ENCODE measurements at regions not wholly inside any gene's neighbourhood (a gene's known extent, or its start where the extent isn't known, plus 50 kb on each side); places are given as distances from the start of the nearest gene placed in this dataset.

GRCh38 chr5:33297760-33298216 is 143.0 kb upstream of the TARS1 start (continued):
- TF ChIP-seq CTCF (IDR thresholded peaks at IDR 0.05): peak; percentile 57
- TF ChIP-seq FOXM1 (IDR thresholded peaks at IDR 0.05; ENCODE audit: low read depth): no peak
- no peak for TF ChIP-seq MAX (IDR thresholded peaks at IDR 0.05; ENCODE audit: low read depth)
- TF ChIP-seq GATA2 (CRISPR knock-in tag; IDR thresholded peaks at IDR 0.05): no peak
- no peak for TF ChIP-seq NFIC (IDR thresholded peaks at IDR 0.05; ENCODE audit: borderline replicate concordance)
- no peak for TF ChIP-seq EZH2phosphoT487 (IDR thresholded peaks at IDR 0.05; ENCODE audit: borderline replicate concordance, low read depth)

GRCh38 chr5:33299621-33300208 is 141.1 kb upstream of the TARS1 start:
- Histone ChIP-seq H3K9ac (peak overlapping the region; percentile 68), H4K20me1 (ENCODE audit: insufficient read depth) (no peaks in the 10 kb centered on the region), H3F3A (replicated peaks; ENCODE audit: insufficient read depth) (peaks cover 24% of the 10 kb centered on the region), H3K4me2 (peak overlapping the region; percentile 38), H3K4me3 (ENCODE audit: low read depth in 2 of 2, low read length in 1 of 2) (peak overlapping the region in 1 of 2 experiments; percentile 35; a peak in 2 of 4 replicates), H3K27me3 (ENCODE audit: insufficient read depth) (no peaks in the 10 kb centered on the region), H3K27ac (ENCODE audit: low read depth in 2 of 2, low read length in 1 of 2) (peak overlapping the region; percentile 76 to 93; a peak in 3 of 4 replicates), H3K36me3 (replicated peaks in 1 of 2; ENCODE audit: control insufficient read depth in 1 of 2, insufficient read depth in 2 of 2, low read length in 1 of 2) (no peaks in the 10 kb centered on the region), H3K9me3 (no peaks in the 10 kb centered on the region), H3K4me1 (ENCODE audit: control insufficient read depth in 1 of 2, insufficient read depth in 2 of 2, low read depth in 1 of 2, low read length in 1 of 2) (peaks cover 0 to 17% of the 10 kb centered on the region in 2 experiments; a peak in 2 of 4 replicates), H3K79me2 (ENCODE audit: insufficient read depth) (no peaks in the 10 kb centered on the region), H3K9me2 (no peaks in the 10 kb centered on the region), H2AFZ (ENCODE audit: low read depth) (peak overlapping the region; percentile 80)
- ChIA-PET CTCF (interaction anchor here (0.7 to 1.2 kb wide), 4 partner anchors 9 to 810 kb away, joined by 3 to 4 read pairs (median 4); no protein-coding TSS in a partner anchor), POLR2A (no interaction called here)
- WGBS (ENCODE audit: low lambda C conversion rate): 3% methylated on average over 5 of the region's 5 CpGs
- TF ChIP-seq TAF1 (IDR thresholded peaks at IDR 0.05; ENCODE audit: borderline replicate concordance, low read depth, low read length) (no peak), YY1 (IDR thresholded peaks at IDR 0.05; ENCODE audit: low read depth) (peak; percentile 57; the same call in 1 of the 2 replicates), CHD2 (IDR thresholded peaks at IDR 0.05; ENCODE audit: low read length, partially characterized antibody) (no peak), USF1 (IDR thresholded peaks at IDR 0.05; ENCODE audit: borderline replicate concordance, low read depth) (no peak), FOSL2 (IDR thresholded peaks at IDR 0.05; ENCODE audit: borderline replicate concordance, low read depth) (no peak), MAX (IDR thresholded peaks at IDR 0.05; ENCODE audit: low read depth) (peak; percentile 42; the same call in 1 of the 2 replicates), PBX3 (IDR thresholded peaks at IDR 0.05) (peak; percentile 42; the same call in 1 of the 2 replicates), MXI1 (IDR thresholded peaks at IDR 0.05; ENCODE audit: low read depth, low read length) (no peak), SIN3A (IDR thresholded peaks at IDR 0.05; ENCODE audit: borderline replicate concordance, low read depth, low read length) (peak; percentile 11; the same call in 1 of the 2 replicates), CTCF (IDR thresholded peaks at IDR 0.05) (peak; percentile 72), FOXM1 (IDR thresholded peaks at IDR 0.05; ENCODE audit: low read depth) (peak; percentile 39; the same call in 1 of the 2 replicates), EZH2phosphoT487 (IDR thresholded peaks at IDR 0.05; ENCODE audit: borderline replicate concordance, low read depth) (no peak), EP300 (IDR thresholded peaks at IDR 0.05; ENCODE audit: borderline replicate concordance in 1 of 2, low read depth in 1 of 2, low read length in 1 of 2) (0 out of 4 replicates have a peak, but pooled peaks of 1 of the 2 experiments have one; percentile 10), RCOR1 (IDR thresholded peaks at IDR 0.05; ENCODE audit: low read length) (no peak), TCF12 (IDR thresholded peaks at IDR 0.05) (peak; percentile 43; the same call in 1 of the 2 replicates), ELF1 (IDR thresholded peaks at IDR 0.05) (no peak), RAD21 (IDR thresholded peaks at IDR 0.05; ENCODE audit: low read length) (peak; percentile 59), RXRA (IDR thresholded peaks at IDR 0.05; ENCODE audit: borderline replicate concordance, low read depth) (no peak), GATA2 (CRISPR knock-in tag; IDR thresholded peaks at IDR 0.05) (no peak), USF2 (IDR thresholded peaks at IDR 0.05; ENCODE audit: borderline replicate concordance, low read depth, low read length) (no peak), NFIC (IDR thresholded peaks at IDR 0.05; ENCODE audit: borderline replicate concordance) (no peak), SMC3 (IDR thresholded peaks at IDR 0.05; ENCODE audit: low read depth, low read length) (peak; percentile 27), JUND (IDR thresholded peaks at IDR 0.05) (no peak)
- peak; percentile 20 for DNase-seq
